Epithelial cell of prostate (primary cell): ENCODE measurements at regions not wholly inside any gene's neighbourhood (a gene's known extent, or its start where the extent isn't known, plus 50 kb on each side); places are given as distances from the start of the nearest gene placed in this dataset.
A peak's percentile ranks its signal among the peaks of the same experiment; 100 is the strongest.
"Not testable (repeated sequence)": the region's sequence is repeated elsewhere in the genome, so short reads cannot be mapped to it uniquely, and the experiment has no call there.

Experiments used
- DNase-seq: peaks from one replicate; pipeline ENCODE4 v3.0.0-alpha.2; 2011; ENCODE audit warnings: low read depth, low spot score
- H3K27ac ChIP-seq: fragments of 450-650 bp; 2 replicates; pipeline ENCODE4 v1.5.1; 2017; ENCODE audit warnings: mild to moderate bottlenecking

DNA sequence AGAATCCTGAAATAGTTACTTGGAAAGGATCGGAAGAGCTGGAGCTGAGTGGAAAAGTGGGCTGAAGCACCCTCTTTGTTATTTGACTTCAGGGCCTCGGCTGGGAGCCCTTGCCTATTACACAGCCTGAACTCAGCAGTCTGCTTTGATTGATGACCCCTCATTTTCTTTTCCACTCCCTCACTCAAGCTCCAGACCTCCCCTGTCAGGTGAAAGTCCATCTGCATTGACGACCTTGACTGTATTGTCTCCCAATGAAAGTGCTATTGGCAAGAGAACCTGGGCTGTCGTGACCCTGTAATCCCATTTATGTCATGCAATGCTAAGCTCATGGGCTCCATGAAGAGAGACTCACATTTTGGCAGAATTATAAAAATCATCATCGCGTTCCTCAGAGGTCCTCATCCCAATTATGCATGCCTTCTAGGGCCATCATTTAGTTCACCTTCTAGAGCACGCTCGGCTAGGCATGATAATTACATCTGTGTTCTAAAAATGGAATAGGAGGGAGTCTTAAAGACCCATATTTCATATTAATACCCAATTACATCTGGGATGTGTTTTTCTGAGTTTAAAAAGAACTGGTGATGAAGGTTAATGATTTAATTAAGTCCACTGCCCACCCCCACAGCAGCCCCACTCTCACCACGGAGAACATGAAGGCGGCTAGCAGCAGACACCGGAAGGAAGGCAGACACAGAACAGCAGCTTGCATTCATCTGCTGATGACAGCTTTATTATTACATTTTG lies 472.5 kb downstream of the PID1 start:
- H3K27ac ChIP-seq = no peak overlapping the region
- DNase-seq = no peak

DNA sequence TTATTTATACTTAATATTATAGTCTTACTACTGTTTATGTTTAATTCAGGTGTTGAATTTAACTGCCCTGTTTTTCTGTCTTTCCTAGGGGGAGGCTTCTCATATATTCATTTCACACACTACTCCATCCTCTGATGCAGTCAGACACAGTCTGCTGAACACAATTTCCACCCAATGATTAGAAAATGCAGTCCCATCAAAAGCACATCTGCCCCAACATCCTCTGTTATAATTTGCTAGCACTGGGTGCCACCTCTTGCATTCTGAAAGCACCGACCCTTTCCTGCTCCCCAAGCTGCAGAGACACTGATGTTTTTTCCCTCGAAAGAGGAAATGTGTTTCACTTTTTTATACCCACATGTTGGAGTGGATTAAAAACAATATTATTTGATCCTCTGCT lies 474.7 kb downstream of the PID1 start:
- DNase-seq = no peak
- H3K27ac ChIP-seq = no peak overlapping the region

DNA sequence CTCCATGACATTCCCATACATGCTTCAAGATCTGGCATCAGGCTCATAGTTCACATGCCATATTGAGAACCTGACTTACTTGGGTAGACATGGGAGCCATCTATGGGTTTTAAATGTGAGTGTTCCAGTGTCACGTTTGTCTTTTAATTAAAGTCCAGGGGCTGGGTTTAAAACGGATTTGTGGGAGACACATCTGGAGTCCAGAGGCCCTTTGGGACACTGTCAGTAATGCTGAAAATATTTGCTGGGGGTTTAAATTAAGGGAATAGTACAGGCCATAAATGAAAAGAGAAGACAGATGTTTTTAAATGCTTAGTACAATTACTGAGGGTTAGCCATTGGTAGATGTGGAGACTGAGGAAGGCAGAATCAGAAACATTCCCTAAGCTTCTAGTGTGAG lies 478.0 kb downstream of the PID1 start:
- DNase-seq = no peak
- no peak overlapping the region for H3K27ac ChIP-seq

DNA sequence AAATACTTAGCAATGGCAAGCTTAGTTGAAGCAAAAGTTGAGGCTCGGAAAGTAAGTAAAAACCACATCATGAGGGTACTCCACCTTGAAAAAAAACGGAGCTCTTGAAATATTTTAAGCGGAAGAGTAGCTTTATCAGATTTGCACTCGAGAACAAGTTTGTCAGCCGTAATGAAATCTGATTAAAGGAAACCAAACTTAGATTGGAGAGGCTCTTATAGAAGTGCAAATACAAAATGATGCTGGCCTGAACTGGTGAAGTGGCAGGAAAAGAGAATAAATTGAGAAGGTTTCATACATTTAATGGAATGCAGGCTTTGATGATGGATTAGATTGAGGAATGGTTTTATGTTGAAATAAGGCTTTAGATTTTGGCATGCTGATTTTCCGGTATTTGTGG lies 484.2 kb downstream of the PID1 start:
- DNase-seq = no peak
- no peak overlapping the region for H3K27ac ChIP-seq

DNA sequence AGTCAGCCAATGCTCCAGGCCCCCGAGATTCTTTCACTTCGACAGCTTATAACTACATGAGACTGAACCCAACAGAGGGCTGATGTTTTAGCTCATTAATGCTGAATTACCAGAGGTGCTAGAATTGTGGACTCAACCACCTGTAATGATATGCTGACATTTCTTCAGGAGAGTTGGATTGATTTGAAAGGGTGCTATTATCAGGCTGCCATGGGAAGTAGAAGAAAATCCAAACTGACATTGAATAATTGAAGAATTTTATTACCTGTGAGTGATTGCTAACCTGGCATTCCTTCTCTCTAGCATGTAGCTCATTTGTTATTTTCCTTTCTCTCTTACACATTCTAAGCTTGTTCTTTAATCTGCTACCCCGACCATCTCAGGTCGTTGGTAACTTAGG lies 488.8 kb downstream of the PID1 start:
- no peak for DNase-seq
- H3K27ac ChIP-seq = no peak overlapping the region

DNA sequence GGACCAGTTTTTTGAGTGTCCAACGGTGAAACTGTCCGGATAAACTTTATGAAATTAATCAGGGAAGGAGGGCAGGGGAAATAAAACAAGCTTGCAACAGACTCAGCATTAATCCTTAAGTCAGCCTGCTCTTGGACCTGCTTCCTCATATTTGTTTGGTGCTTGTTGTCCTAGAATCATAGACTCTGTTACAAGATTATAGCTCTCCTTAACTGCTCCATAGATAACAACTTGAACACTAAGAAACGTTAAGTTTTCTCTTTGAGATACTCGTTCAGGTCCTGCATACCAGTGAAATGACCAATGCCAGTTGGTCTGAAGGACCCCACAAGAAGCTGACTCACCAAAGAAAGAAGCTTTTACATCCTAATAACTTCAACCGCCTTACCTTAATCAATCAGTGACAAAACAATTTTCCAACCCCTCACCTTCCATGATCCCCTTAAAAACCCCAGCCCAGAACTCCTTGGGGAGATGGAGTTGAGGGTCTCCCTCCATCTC lies 493.2 kb downstream of the PID1 start:
- no peak overlapping the region for H3K27ac ChIP-seq
- DNase-seq = no peak

DNA sequence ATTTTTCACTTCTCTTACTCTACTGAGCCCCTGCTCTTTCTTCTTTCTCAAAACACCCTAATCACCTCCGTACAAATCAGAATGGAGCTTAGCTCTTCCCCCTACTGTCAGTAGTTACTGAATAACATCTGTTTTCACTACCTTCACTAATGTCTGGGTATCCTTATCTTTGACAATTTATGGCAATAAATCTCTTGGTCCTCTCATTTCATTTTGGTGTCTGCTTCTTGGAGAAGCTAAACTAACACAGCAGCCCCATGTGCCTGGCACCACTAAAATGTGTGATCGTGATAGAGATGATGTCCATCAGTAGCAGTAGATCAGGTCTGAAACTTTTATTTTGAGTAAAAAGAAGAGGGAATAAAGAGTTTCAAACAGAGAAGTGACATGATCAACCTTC lies 496.5 kb downstream of the PID1 start:
- no peak overlapping the region for H3K27ac ChIP-seq
- no peak for DNase-seq

DNA sequence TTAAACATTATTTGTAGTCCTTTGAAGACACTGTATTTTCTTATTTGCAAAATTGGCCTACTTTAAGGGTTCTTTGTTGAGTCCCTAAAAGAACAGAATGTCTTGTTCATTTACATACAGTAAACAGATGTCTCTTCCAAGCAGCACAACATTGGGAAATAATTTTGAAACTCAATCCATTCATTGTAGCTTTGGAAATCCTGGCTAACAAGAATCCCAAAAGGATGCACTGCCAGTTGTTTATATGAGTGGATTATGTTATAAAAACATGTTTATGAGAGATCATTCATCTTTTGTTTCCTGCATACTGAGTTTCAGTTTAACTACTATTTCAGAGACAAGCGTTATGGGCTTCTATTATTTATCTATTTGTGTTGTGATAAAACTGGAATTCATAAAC lies 499.3 kb downstream of the PID1 start:
- no peak for DNase-seq

DNA sequence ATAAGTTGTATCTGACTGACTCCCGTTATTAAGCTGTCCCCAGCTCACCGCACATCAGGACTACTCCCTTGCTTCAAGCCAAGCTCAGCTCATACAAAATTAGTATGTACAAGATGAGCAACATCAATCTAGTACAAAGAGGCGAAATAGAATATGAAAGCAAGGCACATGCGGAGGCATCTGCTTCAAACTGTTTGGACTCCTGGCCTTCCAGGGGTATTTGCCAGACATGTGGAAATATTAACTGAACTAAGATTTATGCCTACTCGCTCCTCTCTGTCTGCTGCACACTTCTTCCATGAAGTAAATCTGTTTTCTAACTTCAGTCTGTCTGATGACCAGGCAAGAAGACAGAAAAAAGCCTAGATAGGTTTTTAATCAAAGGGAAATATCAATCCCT lies 499.8 kb downstream of the PID1 start:
- no peak overlapping the region for H3K27ac ChIP-seq
- no peak for DNase-seq

More for the DNA sequence above, 499.3 kb downstream of the PID1 start:
- no peak overlapping the region for H3K27ac ChIP-seq

DNA sequence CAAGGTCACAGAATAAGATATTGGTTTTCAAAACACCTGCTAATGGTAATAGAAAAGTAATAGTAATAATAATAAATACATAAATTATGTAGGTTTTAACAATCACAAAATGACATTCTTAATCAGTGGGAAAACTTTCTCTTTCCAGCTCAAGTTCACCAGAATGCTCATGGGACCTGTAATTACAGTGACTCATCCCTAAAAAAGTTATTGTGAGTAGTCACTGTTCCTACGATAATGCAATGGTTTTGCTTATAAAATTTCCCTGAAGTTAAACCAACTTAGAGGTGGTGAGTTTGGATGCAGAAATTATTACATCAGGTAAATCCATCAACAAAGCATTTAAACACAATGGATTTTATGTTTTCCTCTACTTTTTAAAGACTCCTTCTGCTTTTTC lies 502.3 kb downstream of the PID1 start:
- no peak for DNase-seq
- H3K27ac ChIP-seq = no peak overlapping the region

DNA sequence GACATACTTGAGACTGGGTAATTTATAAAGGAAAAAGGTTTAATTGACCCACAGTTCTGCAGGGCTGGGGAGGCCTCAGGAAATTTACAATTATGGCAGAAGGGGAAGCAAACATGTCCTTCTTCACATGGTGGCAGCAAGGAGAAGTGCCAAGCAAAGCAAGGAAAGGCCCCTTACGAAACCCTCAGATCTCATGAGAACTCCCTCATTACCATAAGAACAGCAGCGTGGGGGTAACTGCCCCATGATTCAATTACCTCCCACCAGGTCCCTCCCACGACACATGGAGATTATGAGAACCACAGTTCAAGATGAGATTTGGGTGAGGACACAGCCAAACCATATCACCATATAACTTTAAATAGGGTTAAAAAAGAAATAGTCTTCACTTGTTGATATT lies 502.9 kb downstream of the PID1 start:
- not testable (repeated sequence) for DNase-seq, H3K27ac ChIP-seq

DNA sequence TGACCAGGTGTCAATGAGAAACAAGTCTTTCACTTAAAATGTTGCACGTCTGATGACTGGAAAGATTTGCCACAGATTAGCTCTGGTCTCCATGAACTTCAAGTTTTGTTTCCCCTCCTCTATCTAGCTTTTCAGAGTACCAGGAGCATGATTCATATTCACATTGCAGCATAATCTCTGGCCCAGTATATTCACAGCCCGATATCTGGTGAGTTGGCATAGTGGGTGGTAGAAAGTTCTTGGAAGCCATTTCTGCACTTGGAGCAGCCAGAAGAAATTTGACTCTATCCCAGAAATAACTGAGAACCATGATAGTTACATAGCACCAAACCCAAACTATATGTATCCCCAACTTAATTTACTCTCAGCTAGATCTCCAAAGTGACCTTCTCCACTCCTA lies 503.9 kb downstream of the PID1 start:
- no peak for DNase-seq
- no peak overlapping the region for H3K27ac ChIP-seq

DNA sequence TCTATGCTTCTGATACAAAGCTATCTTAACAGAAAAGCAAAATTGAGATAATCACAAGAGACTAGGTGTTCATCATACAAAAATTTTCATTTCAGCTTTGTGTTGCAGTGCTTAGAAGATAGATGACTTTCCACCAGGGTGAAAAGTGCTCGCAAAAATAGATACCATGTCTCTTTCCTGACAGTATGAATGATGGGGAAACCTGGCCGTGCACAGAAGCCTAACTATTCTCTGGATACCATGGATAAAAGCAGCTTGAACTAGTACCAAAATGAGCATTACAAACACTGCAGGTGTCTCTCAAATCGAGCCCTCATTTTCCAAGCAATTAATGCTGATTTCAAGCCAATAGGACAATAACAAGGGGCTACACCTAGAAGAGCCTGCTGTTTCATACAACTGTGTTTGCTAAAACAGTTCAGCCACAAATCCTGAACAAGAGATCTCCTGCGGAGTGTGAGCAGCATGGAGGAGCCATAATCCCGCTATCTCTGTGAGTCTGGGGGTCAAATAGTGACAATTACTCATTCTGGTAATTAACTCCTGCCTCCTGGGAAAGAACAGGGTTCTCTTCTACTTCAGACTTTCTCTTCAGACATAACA lies 507.6 kb downstream of the PID1 start:
- no peak for DNase-seq
- H3K27ac ChIP-seq = no peak overlapping the region

DNA sequence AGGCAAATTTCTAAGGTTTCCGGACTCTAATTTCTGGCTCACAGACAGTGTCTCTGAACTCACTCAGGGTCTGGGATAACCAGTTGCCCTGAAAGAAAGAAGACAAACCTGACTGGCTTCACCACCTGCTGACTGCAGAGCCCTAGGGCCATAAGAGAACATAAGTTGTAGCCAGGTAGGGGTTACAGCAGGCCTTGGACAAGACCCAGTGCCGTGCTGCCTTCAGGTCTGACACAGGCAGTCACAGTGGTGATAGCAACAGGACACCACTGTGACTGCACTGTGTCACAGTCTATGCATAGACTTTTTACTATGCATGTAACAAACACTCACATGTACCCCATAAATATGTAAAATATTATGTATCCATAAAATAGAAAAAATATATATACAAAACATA lies 508.5 kb downstream of the PID1 start:
- no peak overlapping the region for H3K27ac ChIP-seq
- DNase-seq = no peak

DNA sequence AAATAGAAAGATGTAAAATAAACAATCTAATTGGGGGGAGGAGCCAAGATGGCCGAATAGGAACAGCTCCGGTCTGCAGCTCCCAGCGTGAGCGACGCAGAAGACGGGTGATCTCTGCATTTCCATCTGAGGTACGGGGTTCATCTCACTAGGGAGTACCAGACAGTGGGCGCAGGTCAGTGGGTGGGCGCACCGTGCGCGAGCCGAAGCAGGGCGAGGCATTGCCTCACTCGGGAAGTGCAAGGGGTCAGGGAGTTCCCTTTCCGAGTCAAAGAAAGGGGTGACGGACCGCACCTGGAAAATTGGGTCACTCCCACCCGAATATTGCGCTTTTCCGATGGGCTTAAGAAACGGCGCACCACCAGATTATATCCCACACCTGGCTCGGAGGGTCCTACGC lies 515.4 kb downstream of the PID1 start:
- DNase-seq, H3K27ac ChIP-seq: not testable (repeated sequence)

DNA sequence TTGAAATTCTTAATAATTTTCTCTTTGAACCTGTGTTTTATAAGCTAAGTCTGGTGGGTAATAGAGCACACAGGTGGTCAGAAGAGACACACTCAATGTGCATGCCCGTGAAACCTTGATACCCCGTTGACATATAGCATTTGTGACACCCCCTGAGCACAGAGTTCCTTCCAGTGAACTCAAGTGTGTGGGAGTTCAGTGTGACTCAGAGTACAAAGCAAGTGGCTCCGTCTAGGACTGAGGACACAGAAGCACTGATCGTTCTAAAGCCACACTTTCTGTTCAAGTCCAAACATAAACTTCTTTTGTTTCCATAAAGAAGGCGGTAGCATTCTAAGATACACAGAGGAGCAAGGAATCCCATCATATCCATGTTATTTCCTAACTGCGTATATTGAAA lies 523.6 kb downstream of the PID1 start:
- no peak overlapping the region for H3K27ac ChIP-seq
- no peak for DNase-seq

DNA sequence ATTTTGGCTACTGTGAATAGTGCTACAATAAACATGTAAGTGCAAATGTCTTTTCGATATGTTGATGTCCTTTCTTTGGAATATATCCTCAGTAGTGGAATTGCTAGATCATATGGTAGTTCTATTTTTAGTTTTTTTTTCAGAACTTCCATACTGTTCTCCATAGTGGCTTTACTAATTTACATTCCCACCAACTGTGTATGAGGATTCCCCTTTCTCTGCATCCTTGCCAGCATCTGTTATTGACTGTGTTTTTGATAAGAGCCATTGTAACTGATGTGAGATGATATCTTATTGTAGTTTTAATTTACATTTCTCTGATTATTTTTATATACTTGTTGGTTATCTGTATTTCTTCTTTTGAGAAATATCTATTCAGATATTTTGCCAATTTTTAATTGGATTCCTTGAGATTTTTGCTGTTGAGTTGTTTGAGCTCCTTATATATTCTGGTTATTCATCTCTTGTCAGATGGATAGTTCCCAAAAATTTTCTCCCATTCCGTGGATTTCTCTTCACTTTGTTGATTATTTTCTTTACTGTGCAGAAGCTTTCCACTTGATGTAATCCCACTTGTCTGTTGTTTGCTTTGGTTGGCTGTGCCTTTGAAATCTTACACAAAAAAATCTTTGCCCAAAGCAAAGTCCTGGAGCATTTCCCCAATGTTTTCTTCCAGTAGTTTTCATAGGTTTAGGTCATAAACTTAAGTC lies 532.3 kb downstream of the PID1 start:
- DNase-seq = no peak
- no peak overlapping the region for H3K27ac ChIP-seq

DNA sequence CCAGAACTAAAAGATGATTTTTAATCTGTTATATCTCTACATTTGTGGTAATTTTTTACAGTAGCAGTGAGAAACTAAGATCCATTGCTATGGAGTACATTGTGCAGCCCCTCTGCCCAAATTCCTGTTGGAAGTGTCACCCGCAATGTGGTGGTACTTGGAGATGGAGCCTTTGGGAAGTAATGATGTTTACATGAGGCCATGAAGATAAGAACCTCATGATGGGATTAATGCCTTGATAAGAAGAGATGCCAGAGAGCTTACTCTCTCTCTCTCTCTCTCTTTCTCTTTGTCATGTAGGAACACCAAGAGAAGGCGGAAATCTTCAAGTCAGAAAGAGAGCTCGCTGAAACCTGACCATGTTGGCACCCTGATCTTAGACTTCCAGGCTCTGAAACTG lies 535.4 kb downstream of the PID1 start:
- DNase-seq = no peak
- H3K27ac ChIP-seq = no peak overlapping the region

DNA sequence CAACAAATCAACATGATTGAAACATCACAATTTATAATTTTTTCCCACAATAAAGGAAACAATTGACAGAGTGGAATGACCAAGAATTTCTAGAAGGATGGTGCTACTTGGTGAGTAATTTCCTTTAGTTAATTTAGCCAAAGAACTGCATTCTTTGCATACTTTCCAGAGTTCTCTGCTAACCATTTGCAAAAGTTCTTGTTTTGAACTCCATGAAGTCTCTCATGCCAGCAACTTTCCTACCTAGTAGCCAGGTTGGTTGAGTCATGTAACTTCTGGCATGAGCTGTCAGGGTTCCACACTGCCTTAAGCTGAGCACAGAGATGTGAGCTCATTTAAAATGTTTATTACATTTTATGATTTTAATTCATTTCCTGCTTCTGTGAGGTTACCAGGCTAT lies 539.6 kb downstream of the PID1 start:
- H3K27ac ChIP-seq = peak overlapping the region; percentile 21
- DNase-seq = peak; percentile 49

DNA sequence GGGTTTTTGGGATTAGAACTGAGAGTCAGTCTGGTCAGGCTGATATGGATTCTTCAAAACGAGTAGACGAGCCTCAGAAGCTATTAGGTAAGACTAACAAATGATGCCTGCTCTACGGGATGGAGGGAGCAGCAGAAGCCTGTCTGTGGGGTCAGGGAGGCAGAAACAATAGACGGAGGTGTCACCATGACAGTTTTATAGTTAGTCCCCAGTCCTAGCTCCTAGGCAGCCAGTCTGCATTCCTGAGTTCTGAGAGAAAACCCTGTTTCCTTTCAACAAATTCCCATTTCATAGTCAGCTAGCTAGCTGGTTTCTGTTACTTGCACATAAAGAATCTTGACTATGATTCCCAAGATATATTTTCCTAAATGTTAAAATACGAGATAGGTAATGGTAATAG lies 542.1 kb downstream of the PID1 start:
- H3K27ac ChIP-seq = no peak overlapping the region
- no peak for DNase-seq

DNA sequence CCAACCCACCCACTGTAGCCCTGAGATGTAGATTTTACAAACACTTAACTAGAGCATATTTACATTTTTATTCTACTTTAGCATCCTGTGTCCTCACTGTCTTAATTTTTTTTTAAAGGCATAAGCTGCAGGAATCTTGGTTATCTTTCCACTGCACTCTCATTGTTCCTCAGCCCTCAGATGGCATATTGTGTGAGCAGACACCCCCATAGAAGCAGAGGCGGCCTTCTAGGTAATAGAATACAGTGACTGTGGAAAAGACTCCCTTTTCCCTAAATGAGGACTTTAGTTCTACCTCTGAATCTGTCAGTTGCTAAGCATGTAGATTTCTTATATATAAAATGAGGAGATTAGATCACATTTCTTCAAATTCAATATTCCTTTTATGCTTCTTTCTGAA lies 543.5 kb upstream of the SPHKAP start:
- no peak overlapping the region for H3K27ac ChIP-seq
- no peak for DNase-seq
